Cardiac fibroblast (primary cell): ENCODE measurements at regions not wholly inside any gene's neighbourhood (a gene's known extent, or its start where the extent isn't known, plus 50 kb on each side); places are given as distances from the start of the nearest gene placed in this dataset.

ENCODE experiments used
- DNase-seq, 2 donors: peaks; one replicate each; pipeline versions ENCODE4 v3.0.0 to v3.0.0-alpha.2; 2010; ENCODE audit warnings: low read depth in 2 of 2
- H3K4me3 ChIP-seq, 2 donors: replicated peaks in 1 of 2; 1 replicate in 1 of 2; 2 replicates in 1 of 2; pipeline ENCODE4 v1.5.1; 2011; ENCODE audit warnings: low read depth in 2 of 2, low read length in 2 of 2, mild to moderate bottlenecking in 2 of 2, moderate library complexity in 1 of 2
- CTCF ChIP-seq: IDR thresholded peaks from one replicate; pipeline ENCODE4 v1.5.1; 2011; ENCODE audit warnings: low read depth, mild to moderate bottlenecking, low read length, inconsistent platforms

- peak in 1 of 2 donors; percentile 27 for DNase-seq
- TF ChIP-seq CTCF: no peak
Measured at GRCh38 chr5:122697191-122697590, 77.7 kb upstream of the SNX2 start.

DNA sequence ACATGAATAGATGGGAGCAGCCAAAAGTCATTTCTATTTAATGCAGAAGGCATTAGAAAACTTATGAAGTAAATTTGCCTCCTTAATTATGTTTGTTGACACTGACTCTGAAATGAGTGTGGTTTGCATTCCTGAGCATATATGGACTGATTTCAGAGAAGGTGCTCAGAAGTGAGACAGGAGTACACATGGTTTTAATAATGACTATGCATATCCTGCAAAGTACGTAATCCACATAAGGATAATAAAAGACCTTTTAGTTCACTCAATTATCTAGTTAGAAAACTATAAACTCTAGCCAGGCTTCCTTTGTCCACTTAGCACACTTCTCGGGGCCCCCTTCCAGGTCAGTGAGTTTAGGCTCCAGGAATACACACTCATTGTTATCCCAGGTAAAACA is 75.7 kb upstream of the SNX2 start:
- TF ChIP-seq CTCF: no peak
- DNase-seq: no peak
- no peak overlapping the region for H3K4me3 ChIP-seq

More at GRCh38 chr5:122697191-122697590, 77.7 kb upstream of the SNX2 start:
- no peak overlapping the region for H3K4me3 ChIP-seq

DNA sequence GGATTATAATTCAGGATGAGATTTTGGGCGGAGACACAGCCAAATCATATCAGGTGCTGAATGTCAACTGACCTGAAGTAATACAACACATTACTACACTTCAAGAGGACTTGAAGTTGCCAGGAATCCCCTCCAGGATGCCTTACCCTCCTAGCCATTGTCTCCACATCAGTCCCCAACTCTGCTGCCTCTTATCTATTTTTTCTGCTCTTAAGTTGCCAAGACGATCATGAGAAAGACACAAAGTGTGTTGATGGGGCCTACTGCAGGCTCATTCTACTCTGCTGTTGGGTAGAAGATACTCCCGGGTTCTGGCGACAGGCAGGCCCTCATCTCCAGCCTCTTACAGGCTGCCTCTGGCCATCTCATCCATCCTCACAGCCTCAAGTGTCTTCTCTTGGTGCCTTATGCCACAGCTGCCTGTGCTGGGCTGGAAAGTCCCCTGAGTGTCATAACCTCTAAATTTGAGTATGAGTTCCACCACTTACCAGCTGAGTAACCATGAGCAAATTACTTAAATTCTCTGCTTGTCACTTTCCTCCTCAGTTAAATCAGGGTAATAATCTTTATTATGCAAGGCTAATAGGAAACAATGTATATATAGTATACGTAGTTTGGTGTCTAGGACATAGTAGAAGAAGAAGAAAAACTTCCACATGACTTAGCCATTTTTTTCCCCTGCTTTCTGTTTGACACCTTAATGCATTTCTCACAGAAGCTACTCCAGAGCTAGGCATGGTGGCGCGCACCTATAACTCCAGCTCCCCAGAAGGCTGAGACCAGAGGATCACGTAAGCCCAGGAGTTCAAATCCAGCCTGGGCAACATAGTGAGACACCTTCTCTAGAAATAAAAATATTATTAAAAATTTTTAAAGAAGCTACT is 73.0 kb upstream of the SNX2 start:
- no peak overlapping the region for H3K4me3 ChIP-seq
- no peak for DNase-seq
- no peak for TF ChIP-seq CTCF

DNA sequence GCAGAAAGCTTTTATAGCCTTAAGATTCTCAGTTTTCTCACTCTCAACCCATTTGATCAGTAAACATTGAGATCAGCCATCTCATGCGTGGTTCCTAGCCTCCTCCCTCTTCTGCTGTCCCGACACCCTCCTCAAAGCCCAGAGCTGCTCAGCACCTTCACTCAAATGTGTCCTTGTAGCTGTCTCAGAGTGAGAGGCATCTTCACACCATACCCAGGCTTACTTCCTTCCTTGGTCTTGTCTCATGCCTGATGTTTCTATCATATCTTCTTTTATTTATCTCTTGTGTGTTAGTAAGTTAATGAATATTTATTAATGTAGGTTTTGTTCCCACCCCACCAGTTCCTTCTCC is 72.4 kb upstream of the SNX2 start:
- no peak for DNase-seq
- TF ChIP-seq CTCF: no peak
- no peak overlapping the region for H3K4me3 ChIP-seq

DNA sequence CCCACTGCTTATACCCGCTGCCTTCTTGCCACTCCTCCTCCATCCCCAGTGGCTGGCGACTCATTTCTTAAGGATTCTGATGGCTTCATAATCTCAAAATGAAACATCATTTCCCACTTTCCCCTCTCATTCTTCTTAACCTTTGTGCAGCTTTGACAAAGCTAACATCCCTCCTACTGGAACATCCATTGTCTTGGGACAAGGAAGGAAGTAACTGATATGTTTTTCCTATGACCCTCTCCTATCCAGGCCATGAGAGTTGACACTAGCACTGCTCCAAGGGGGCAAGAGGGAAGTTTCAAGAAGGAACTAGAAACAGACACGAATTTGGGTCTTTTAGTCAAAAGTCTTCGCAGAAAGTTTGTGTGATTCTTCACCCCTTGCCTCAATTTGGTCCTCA is 71.7 kb upstream of the SNX2 start:
- TF ChIP-seq CTCF: no peak
- no peak for DNase-seq
- no peak overlapping the region for H3K4me3 ChIP-seq

DNA sequence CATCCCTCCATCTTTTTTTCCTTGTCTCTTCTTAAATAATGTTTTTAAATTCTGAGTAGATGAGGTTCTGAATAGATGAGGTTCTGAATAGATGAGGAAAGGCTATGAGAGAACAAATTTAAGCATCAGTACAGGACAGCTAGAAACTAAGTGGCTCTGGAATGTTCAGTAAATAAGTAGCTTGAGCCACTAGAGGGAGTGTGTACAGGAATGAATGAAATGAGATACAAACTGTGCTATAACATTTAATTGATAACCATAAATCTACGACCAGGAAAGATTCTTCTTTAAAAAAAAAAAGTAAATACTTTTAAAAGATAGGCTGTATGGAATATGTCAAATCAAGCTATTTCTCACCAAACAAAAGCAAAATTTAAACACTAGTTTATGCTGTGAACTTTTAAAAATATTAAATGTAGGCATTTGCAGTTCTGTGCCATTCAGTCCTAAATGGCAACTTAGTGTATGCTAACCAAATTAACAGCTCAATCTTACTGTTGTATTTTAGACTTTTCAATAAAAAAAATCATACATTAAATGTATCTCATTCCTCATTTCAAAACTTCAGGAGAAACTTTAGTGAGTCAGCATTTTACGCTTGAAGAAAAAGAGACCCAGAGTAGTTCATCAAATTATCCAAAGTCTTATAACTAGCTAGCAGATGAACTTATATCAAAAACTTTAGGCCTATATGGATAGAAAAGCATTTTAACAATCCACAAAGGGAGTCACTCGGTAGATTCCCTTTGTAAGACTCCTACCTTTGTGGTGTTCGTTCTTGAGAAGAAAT is 70.4 kb upstream of the SNX2 start:
- peak; percentile 81 to 82 for DNase-seq
- H3K4me3 ChIP-seq: no peak overlapping the region
- peak; percentile 50 for TF ChIP-seq CTCF
